ENCODE measurements at regions not wholly inside any gene's neighbourhood (a gene's known extent, or its start where the extent isn't known, plus 50 kb on each side); places are given as distances from the start of the nearest gene placed in this dataset.
"Not testable (repeated sequence)": the region's sequence is repeated elsewhere in the genome, so short reads cannot be mapped to it uniquely, and the experiment has no call there.

GRCh38 chr11:128018692-128019091, 568.7 kb downstream of the ETS1 start:
- DNase-seq: no peak

- no peak for DNase-seq
Measured at GRCh38 chr11:128005562-128005961, 581.8 kb downstream of the ETS1 start.

DNA sequence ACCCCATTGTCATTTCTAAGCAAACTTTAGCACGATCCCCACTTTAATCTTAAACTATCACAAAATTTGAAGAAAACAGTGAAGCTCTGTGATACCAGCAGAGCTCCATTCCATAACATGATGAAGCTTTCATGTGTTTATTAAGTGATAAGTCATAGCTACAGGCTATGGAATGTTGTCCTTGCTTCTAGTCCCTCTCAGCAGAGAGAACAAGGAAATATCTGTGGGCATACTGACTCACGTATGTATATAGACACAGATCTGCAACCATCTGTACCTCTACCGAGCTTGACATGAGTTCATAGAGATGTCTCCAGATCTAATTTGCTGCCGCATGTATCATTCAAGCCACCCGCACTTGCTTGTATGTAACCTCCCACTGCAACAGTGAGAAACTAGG, 588.9 kb downstream of the ETS1 start:
- no peak for DNase-seq

DNA sequence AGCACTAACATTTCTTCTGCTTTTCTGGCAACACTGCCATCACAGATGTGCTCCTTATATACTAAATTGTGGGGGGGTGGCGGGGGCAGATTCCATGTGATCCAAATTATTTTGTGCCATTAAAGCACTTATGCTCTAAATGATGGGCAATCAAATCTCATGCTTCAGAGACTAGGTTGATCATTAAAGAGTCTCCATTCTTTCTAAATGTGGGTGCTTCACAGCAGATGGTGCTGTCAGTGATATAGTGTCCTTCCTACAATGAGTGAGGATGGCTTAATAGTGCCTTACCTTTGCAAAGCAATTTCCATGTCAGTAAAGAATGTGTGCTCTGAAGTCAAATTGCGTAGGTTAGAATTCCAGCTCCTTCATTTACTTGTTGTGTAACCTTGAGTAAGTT, 589.8 kb downstream of the ETS1 start:
- DNase-seq: no peak

DNA sequence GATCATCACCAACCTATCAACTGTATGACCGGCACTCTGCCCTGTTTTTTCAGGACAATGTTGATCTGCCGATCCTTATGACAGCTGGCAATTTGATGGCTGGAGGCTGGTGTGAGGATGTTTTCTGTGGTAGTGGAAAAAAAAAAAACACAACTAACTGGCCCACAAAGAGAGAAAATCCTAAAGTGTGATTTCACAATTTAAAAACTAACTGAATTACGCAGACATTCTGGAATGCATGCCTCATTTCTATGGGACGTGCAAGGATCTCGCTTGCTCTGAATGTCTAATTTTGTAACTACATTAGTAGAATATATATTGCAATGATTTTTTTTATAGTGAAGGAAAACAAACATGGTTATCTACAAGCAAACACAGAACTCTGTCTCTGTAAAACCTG, 590.5 kb downstream of the ETS1 start:
- no peak for DNase-seq

DNA sequence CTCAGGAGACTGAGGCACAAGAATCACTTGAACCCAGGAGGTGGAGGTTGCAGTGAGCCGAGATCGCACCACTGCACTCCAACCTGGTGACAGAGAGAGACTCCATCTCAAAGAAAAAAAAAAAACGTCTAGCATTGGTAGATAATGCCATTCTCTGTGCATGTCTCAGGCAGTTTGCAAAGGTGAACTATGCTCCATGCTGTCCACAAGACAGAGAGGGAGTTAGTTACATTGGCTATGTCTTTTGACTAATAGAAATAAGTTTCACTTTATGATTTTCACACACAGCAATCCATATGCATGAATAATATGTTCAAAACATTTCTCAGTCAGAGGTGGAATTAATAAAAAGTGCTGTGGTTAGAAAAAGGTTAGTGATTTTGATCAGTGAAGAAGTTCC, 591.4 kb downstream of the ETS1 start:
- DNase-seq: no peak

DNA sequence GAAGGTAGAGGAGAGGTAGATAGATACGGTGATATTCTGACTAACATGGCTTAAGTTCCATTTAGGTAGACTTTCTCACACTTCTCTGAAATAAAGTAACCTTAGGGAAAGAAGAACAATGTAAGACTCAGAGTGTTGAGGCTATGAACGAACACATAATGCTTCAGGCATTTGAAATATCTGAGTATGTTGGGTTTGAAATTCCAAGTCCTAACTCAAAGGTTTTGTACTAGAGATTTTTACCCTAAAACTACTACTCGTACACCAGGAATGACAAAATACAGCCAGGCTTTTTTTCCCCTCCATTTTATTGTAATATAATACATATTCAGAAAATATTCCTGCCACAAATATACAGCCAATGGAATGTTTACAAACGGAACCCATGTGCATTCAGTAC, 592.6 kb downstream of the ETS1 start:
- no peak for DNase-seq

DNA sequence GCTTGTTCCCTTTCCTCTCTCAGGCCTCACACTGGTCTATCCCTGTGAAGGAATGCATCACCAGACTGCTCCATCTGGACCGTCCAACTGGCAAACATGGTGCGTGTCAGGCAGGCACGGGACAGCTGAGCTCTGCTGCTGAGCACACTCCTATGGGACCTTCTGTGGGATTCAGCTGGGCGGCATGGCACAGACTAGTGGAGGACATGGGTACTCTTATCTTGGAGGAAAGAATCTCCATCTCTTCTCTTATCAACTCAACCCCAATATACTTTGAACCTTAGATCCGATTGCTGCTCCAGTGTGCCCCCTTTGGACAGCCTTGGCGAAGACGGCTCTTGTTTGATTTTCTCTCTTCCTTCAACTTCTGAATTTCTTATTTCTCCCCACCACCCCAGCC, 593.6 kb downstream of the ETS1 start:
- no peak for DNase-seq

DNA sequence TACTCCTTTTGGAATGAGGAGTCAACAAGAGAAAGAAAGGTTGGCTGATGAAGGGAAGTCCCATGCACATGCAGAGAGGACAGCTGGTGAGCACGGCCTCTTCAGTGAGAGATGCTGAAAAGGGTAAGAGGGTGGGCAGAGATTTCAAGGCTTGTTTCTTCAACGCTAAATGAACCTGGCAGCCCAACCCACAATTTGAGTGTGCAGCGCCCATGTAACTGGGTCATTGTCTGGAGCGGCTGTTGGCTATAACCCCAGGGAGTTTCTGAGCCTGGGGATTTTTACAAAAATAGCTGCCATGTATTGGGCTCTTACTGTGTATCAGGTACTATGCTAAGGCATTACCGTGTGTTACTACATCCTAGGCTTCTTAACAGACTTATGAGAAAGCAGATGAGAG, 594.1 kb downstream of the ETS1 start:
- DNase-seq: peak; percentile 60

GRCh38 chr11:127986073-127986472, 601.3 kb downstream of the ETS1 start:
- DNase-seq: no peak

DNA sequence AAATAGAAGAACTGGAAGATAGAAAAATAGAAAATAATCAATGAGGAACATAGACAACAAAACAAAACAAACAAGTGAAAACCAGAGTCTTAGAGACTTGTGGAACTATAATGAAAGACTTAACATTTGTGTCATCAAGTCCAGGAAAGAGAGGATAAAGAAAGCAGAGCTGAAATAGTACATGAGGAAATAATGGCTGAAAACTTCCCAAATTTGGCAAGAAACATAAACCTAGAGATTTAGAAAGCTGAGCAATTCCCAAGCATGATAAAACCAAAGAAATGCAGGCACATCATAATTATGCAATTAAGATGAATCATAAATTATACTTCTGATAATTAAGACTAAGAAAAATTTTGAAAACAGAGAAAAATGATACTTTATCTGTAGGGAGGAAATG, 614.5 kb downstream of the ETS1 start:
- no peak for DNase-seq

DNA sequence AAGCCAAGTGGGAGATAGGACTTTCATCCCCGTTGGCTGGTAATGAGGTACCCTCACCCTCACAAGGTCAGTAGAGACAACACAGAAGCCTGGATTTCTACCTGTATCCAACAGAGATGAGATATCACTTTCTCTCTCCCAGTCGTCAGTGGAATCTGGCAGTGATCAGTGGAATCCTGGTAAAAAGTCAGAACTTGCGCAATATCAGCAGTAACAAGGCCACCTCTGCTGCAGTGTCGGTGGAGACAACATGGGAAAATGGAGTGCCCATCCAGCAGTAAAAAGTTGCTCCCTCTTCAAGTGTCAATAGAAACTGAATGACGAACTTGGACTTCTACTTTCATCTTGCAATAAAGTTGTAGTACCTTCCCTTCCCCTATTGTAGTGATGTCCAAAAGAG, 615.9 kb downstream of the ETS1 start:
- no peak for DNase-seq

- DNase-seq: no peak
Measured at GRCh38 chr11:127966821-127967220, 620.5 kb downstream of the ETS1 start.

DNA sequence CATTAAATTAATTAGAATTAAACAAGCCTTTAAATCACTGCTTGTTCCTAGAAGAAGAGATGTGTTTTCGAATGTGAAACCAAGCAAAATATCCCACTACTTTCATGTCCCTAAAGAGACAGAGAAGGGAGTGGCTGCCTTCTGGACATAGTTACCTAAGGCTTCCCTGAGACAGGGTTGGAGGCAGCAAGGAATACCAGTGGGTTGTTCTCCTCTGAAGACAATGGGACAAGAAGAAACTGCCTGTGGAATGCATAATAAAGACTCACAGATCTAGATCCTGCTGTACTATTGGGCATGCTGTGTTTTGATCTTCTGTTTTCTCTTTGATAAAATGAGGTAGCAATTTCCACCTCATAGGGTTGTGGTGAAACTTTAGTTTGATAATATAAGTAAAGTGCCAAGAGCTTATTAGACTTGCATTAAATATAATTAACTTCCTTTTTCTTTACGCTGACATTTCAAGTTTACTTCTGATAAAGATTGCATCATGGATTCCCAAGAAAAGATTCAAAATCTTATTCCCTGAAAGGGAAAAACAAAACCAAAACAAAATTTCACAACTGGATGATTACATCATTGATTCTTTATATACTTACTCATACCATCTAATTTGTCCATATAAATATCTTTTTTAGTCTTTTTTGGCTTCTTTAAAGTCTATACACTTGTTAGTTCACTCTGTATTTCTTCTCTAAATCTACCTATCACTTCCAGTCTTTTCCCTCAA, 621.3 kb downstream of the ETS1 start:
- DNase-seq: no peak

DNA sequence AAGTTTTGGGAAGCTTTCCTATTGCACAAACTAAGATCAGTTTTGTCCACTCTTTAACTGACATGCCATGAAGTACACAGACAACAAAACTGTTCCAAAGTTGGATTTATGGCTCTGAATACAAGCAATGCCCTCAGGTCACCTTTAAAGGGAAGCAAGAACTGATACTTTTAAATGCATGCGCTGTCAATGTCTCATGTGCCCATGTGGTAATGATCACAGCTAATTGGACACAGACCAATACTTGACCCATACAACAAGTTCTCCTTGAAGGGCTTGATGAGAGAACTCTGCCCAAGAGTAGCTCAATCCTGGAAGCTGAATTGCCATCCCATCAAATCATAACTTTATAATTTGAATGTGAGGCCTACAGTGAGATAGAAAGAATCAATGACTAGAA, 624.9 kb downstream of the ETS1 start:
- no peak for DNase-seq

DNA sequence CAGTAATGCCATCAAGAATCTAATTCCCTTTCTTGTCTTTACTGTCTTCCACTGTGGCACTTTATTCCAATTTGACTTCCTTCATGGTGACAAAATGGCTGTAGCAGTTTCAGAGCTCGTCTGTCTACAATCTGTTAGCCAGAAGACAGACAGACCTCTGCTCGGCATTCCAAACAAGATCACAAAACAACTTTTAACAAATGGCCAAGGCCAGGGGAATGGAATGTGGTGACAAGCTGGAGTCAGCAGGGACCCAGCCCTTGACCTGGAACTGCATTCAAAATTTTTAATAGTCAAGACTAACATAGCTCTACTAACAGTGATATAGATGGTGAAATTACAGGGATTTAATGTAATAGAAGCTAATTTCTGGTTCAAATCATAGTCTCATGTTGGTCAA, 637.2 kb downstream of the ETS1 start:
- DNase-seq: no peak

DNA sequence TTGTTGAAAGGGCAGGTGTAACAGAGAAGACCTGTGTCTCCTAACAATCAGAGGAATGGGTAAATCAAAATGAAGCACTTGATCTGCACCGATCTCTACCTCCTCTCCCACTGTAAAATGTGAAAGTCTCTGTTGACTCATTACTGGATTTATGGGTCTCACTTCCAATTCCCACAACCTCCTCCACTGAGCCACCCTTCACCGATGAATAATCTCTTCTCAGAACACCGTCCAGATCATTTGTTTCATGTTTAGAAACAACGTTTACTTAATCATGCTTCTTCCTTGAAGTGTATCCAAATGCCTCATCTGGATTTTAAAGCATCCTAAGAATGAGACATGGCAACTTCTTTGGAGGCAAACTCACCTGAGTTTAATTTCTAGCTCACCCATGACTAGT, 643.6 kb downstream of the ETS1 start:
- DNase-seq: no peak

DNA sequence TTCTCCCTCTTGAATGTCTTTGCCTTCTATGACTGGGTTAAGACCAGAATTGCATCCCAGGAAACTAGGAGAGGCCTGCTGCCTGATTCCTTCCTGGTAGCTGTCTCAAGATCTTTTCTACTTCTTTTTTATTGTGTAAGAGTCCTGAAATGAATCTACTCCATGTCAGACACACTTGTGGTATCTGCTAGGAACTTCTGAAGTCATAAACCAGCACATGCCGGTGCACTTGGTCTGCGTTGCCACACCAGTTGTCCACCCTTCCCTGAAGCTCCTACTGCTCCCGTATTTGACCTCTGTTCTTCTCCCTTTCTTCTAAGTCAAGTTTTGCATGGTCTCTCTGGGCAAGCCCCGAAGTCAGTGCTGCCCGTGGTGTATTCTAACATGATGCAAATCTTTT, 644.2 kb downstream of the ETS1 start:
- no peak for DNase-seq

GRCh38 chr11:127941554-127941953, 645.8 kb downstream of the ETS1 start:
- DNase-seq: not testable (repeated sequence)

- DNase-seq: no peak
Measured at GRCh38 chr11:127939000-127939399, 648.4 kb downstream of the ETS1 start.

- no peak for DNase-seq
Measured at GRCh38 chr11:127935081-127935480, 652.3 kb downstream of the ETS1 start.

DNA sequence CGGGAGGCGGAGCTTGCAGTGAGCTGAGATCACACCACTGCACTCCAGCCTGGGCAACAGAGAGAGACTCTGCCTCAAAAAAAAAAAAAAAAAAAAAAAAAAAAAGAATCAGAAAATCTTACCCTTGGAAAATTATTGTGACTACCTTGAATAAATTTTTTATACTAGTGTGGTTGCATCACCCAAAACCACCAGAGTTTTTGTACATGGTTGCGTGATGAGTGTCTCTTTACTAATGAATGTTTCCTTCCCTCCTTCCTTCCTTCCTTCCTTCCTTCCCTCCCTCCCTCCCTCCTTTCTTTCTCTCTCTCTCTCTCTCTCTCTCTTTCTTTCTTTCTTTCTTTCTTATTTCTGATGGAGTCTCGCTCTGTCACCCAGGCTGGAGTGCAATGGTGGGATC, 653.4 kb downstream of the ETS1 start:
- not testable (repeated sequence) for DNase-seq

DNA sequence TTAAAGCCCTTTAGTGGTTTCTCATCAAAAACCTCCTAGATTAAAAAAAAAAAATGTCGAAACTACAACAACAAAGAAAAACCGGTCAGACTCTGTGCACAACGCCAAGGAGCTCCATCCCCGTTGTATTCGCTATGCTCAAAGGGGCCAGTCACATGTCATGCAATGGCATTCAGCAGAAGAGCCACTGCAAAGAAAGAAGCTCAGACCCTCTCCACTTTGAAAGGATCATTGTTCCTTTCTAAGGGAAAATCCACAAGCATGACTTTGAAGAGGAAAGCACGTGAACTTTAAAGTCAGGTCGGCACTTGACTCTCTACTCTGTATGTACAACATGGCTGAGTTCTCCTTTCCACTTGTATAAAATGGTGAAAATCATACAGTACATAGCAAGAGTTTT, 655.6 kb downstream of the ETS1 start:
- DNase-seq: no peak

- no peak for DNase-seq
Measured at GRCh38 chr11:127926721-127927120, 660.6 kb downstream of the ETS1 start.

GRCh38 chr11:127925475-127925874, 661.9 kb downstream of the ETS1 start:
- DNase-seq: no peak

Data from retina (tissue), 1 donor.